Small intestine (tissue), 7 donors: ENCODE measurements at regions not wholly inside any gene's neighbourhood (a gene's known extent, or its start where the extent isn't known, plus 50 kb on each side); places are given as distances from the start of the nearest gene placed in this dataset.
"Not testable (repeated sequence)": the region's sequence is repeated elsewhere in the genome, so short reads cannot be mapped to it uniquely, and the experiment has no call there.

Experiments
- DNase-seq, 2 donors: peaks; one replicate each; pipeline versions ENCODE4 v3.0.0 to v3.0.0-alpha.2; 2013
- FAIRE-seq: peaks from 2 replicates; lab custom pipeline; 2012; peaks lifted over from hg19 to GRCh38; lab: Jason Lieb, UNC
- H3K27ac ChIP-seq, 3 donors: one replicate each; pipeline ENCODE4 v1.5.1; 2013; ENCODE audit warnings: low read length in 2 of 3, mild to moderate bottlenecking in 2 of 3, control low read depth in 1 of 3, inconsistent platforms in 1 of 3, low read depth in 1 of 3, moderate library complexity in 1 of 3
- H3K27me3 ChIP-seq, 3 donors: one replicate each; pipeline ENCODE4 v1.6.1; 2013; ENCODE audit warnings: low read length in 3 of 3, inconsistent platforms in 1 of 3; ENCODE audit not compliant: control insufficient read depth in 3 of 3, insufficient read depth in 3 of 3
- H3K36me3 ChIP-seq, 3 donors: one replicate each; pipeline ENCODE4 v1.6.1; 2013; ENCODE audit warnings: low read length in 3 of 3, inconsistent platforms in 1 of 3, low read depth in 1 of 3, mild to moderate bottlenecking in 1 of 3, moderate library complexity in 1 of 3; ENCODE audit not compliant: control insufficient read depth in 3 of 3, insufficient read depth in 2 of 3
- H3K4me1 ChIP-seq, 3 donors: one replicate each; pipeline ENCODE4 v1.6.1; 2013; ENCODE audit warnings: low read length in 2 of 3, inconsistent platforms in 1 of 3, low read depth in 1 of 3, mild to moderate bottlenecking in 1 of 3, moderate library complexity in 1 of 3; ENCODE audit not compliant: control insufficient read depth in 3 of 3, insufficient read depth in 2 of 3
- H3K4me3 ChIP-seq, 3 donors: one replicate each; pipeline ENCODE4 v1.5.1; 2013; ENCODE audit warnings: low read length in 3 of 3, control low read depth in 1 of 3, inconsistent platforms in 1 of 3, low read depth in 1 of 3, mild to moderate bottlenecking in 1 of 3, moderate library complexity in 1 of 3
- H3K9me3 ChIP-seq, 2 donors: one replicate each; pipeline ENCODE4 v1.6.1; 2013; ENCODE audit warnings: low read depth in 1 of 2, low read length in 1 of 2; ENCODE audit not compliant: control insufficient read depth in 2 of 2, insufficient read depth in 1 of 2
- WGBS, 3 donors: extraction: QIAGEN DNeasy Blood & Tissue Kit; methylation state at CpG; one replicate each; pipeline ENCODE4 v1.1.7; 2013; 5-methylcytosine and 5-hydroxymethylcytosine counted together
- donor health status: healthy with polysubstance abuse.
- donor health status: control.
- donor health status: control.
- donor health status: Bipolar disorder and iron deficiency.
- donor health status: healthy.

- H3K27ac ChIP-seq: no peak overlapping the region
- no peaks in the 10 kb centered on the region for H3K9me3 ChIP-seq
- H3K4me3 ChIP-seq: no peak overlapping the region
- H3K4me1 ChIP-seq: no peaks in the 10 kb centered on the region
- WGBS, 3 donors: 92 to 94% (median 94%) methylated on average over 15 of the region's 15 CpGs
- no peak for FAIRE-seq
- no peaks in the 10 kb centered on the region for H3K36me3 ChIP-seq
- H3K27me3 ChIP-seq: no peaks in the 10 kb centered on the region
- no peak for DNase-seq
Observed at GRCh38 chr12:19616781-19617180, 177.5 kb downstream of the AEBP2 start.

- H3K4me3 ChIP-seq: no peak overlapping the region
- H3K4me1 ChIP-seq: no peaks in the 10 kb centered on the region
- 84 to 88% (median 86%) methylated on average over 7 of the region's 7 CpGs for WGBS, 3 donors
- H3K9me3 ChIP-seq: no peaks in the 10 kb centered on the region
- H3K36me3 ChIP-seq: no peaks in the 10 kb centered on the region
- H3K27ac ChIP-seq: no peak overlapping the region
- H3K27me3 ChIP-seq: peaks cover 0 to 2% (median 0%) of the 10 kb centered on the region in 3 donors
- DNase-seq (no peak), FAIRE-seq (no peak)
Observed at GRCh38 chr12:19620222-19620621, 180.9 kb downstream of the AEBP2 start.

GRCh38 chr12:19623751-19624399, 184.6 kb downstream of the AEBP2 start:
- H3K4me3 ChIP-seq: no peak overlapping the region
- peaks cover 0 to 2% (median 0%) of the 10 kb centered on the region in 3 donors for H3K27me3 ChIP-seq
- no peaks in the 10 kb centered on the region for H3K4me1 ChIP-seq
- no peak overlapping the region for H3K27ac ChIP-seq
- H3K9me3 ChIP-seq: no peaks in the 10 kb centered on the region
- FAIRE-seq (no peak), DNase-seq (no peak)
- 81 to 88% (median 85%) methylated on average over 9 of the region's 9 CpGs for WGBS, 3 donors
- H3K36me3 ChIP-seq: peaks cover 0 to 3% (median 0%) of the 10 kb centered on the region in 3 donors

- WGBS, 3 donors: 78 to 86% (median 86%) methylated on average over 6 of the region's 6 CpGs
- H3K27me3 ChIP-seq: peaks cover 0 to 2% (median 0%) of the 10 kb centered on the region in 3 donors
- no peak for DNase-seq
- H3K9me3 ChIP-seq: no peaks in the 10 kb centered on the region
- H3K27ac ChIP-seq: no peak overlapping the region
- no peak for FAIRE-seq
- H3K36me3 ChIP-seq: peaks cover 0 to 3% (median 0%) of the 10 kb centered on the region in 3 donors
- no peaks in the 10 kb centered on the region for H3K4me1 ChIP-seq
- no peak overlapping the region for H3K4me3 ChIP-seq
Observed at GRCh38 chr12:19624491-19624890, 185.2 kb downstream of the AEBP2 start.

GRCh38 chr12:19625551-19625950, 186.3 kb downstream of the AEBP2 start:
- H3K27me3 ChIP-seq, H3K9me3 ChIP-seq, H3K4me1 ChIP-seq, H3K36me3 ChIP-seq, FAIRE-seq, DNase-seq, H3K27ac ChIP-seq, H3K4me3 ChIP-seq: not testable (repeated sequence)
- 60 to 70% (median 64%) methylated on average over 4 of the region's 4 CpGs for whole genome bisulfite sequencing, 3 donors

DNA sequence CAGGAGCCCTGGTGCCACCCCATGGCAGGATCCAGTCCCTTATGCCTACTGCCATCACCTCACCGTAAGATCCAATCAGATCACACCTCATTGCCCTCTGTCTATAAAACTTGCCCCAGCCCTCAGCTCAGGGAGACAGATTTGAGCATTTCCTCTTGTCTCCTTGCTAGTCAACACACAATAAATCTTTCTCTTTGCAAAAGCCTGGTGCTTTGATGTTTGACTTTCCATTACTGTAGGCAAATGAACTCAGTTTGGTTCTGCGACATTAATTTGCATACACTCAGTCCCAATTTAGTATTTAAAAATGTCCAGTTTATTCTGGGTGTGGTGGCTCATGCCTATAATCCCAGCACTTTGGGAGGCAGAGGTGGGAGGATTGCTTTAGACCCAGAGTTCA, 188.4 kb downstream of the AEBP2 start:
- Histone ChIP-seq H3K9me3 (no peaks in the 10 kb centered on the region), H3K27me3 (peaks cover 0 to 2% (median 0%) of the 10 kb centered on the region in 3 donors), H3K36me3 (peaks cover 0 to 3% (median 0%) of the 10 kb centered on the region in 3 donors), H3K27ac (no peak overlapping the region), H3K4me3 (no peak overlapping the region), H3K4me1 (no peaks in the 10 kb centered on the region)
- DNase-seq (no peak), FAIRE-seq (no peak)
- 66 to 89% (median 86%) methylated on average over 2 of the region's 2 CpGs for WGBS, 3 donors

- Histone ChIP-seq H3K9me3 (no peaks in the 10 kb centered on the region), H3K4me3 (no peak overlapping the region), H3K36me3 (peaks cover 0 to 3% (median 0%) of the 10 kb centered on the region in 3 donors), H3K4me1 (no peaks in the 10 kb centered on the region), H3K27ac (no peak overlapping the region), H3K27me3 (no peaks in the 10 kb centered on the region)
- no peak for DNase-seq
- WGBS, 3 donors: 73 to 100% (median 83%) methylated on average over 1 of the region's 1 CpG
- FAIRE-seq: no peak
Observed at GRCh38 chr12:19630536-19630935, 191.2 kb downstream of the AEBP2 start.

DNA sequence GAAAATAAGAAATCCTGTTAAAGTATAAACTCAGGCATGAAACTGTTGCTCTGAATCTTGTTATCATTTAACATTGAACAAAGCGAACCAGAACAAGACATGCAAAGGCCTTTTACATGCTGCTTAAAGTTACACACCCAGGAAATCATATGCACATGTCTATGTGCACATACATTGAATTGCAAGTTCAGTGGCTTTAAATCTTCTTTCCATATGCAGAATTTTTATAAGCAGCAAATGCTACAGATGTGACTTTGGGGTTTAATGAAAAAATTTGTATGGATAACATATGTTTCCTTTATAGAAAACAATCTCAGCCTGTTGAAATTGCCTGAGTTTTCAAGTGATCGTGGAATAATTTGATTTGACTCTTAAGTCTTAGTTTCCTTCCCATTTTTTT, 193.9 kb downstream of the AEBP2 start:
- 90 to 93% (median 91%) methylated on average over 2 of the region's 2 CpGs for whole genome bisulfite sequencing, 3 donors
- no peak for FAIRE-seq
- DNase-seq: no peak
- H3K9me3 ChIP-seq: peaks cover 0 to 3% of the 10 kb centered on the region in 2 donors
- H3K4me3 ChIP-seq: no peak overlapping the region
- no peak overlapping the region for H3K27ac ChIP-seq
- peaks cover 0 to 3% (median 0%) of the 10 kb centered on the region in 3 donors for H3K36me3 ChIP-seq
- no peaks in the 10 kb centered on the region for H3K4me1 ChIP-seq
- H3K27me3 ChIP-seq: no peaks in the 10 kb centered on the region

GRCh38 chr12:19633641-19634040, 194.3 kb downstream of the AEBP2 start:
- no peak overlapping the region for H3K27ac ChIP-seq
- H3K4me1 ChIP-seq: no peaks in the 10 kb centered on the region
- no peak for FAIRE-seq
- WGBS, 3 donors: 92 to 100% (median 96%) methylated on average over 2 of the region's 2 CpGs
- H3K27me3 ChIP-seq: no peaks in the 10 kb centered on the region
- no peak overlapping the region for H3K4me3 ChIP-seq
- peaks cover 0 to 3% of the 10 kb centered on the region in 2 donors for H3K9me3 ChIP-seq
- DNase-seq: no peak
- peaks cover 0 to under 1% (median 0%) of the 10 kb centered on the region in 3 donors for H3K36me3 ChIP-seq
